DOHH2 (cell line): ENCODE measurements at regions not wholly inside any gene's neighbourhood (a gene's known extent, or its start where the extent isn't known, plus 50 kb on each side); places are given as distances from the start of the nearest gene placed in this dataset.

Experiments
- EZH2phosphoT487 ChIP-seq: fragments of 200-600 bp; sonication (generic); IDR thresholded peaks from 2 replicates; pipeline ENCODE4 v1.6.1; 2017; ENCODE audit warnings: borderline replicate concordance, mild to moderate bottlenecking, antibody characterized with exemption, low read length, moderate library complexity, mixed read lengths
- TF ChIP-seq, protein P1 (sequence below): fragments of 200-600 bp; sonication (generic); IDR thresholded peaks from one replicate; pipeline ENCODE4 v1.5.1; 2014; ENCODE audit warnings: antibody characterized with exemption, mild to moderate bottlenecking, low read depth, low read length; ENCODE audit not compliant: poor library complexity, severe bottlenecking

- TF ChIP-seq, protein P1, sequence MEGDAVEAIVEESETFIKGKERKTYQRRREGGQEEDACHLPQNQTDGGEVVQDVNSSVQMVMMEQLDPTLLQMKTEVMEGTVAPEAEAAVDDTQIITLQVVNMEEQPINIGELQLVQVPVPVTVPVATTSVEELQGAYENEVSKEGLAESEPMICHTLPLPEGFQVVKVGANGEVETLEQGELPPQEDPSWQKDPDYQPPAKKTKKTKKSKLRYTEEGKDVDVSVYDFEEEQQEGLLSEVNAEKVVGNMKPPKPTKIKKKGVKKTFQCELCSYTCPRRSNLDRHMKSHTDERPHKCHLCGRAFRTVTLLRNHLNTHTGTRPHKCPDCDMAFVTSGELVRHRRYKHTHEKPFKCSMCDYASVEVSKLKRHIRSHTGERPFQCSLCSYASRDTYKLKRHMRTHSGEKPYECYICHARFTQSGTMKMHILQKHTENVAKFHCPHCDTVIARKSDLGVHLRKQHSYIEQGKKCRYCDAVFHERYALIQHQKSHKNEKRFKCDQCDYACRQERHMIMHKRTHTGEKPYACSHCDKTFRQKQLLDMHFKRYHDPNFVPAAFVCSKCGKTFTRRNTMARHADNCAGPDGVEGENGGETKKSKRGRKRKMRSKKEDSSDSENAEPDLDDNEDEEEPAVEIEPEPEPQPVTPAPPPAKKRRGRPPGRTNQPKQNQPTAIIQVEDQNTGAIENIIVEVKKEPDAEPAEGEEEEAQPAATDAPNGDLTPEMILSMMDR, result no peak
- TF ChIP-seq EZH2phosphoT487, result no peak
Observed at GRCh38 chr9:7961076-7961475, 161.5 kb upstream of the DMAC1 start.
